ENCODE measurements at regions not wholly inside any gene's neighbourhood (a gene's known extent, or its start where the extent isn't known, plus 50 kb on each side); places are given as distances from the start of the nearest gene placed in this dataset.

- Histone ChIP-seq H3K9me1 (ENCODE audit: insufficient read depth, low read length) (no peaks in the 10 kb centered on the region), H4K20me1 (ENCODE audit: insufficient read depth, low read length) (no peaks in the 10 kb centered on the region), H3K27ac (ENCODE audit: insufficient read depth, low read length) (no peak overlapping the region), H3K36me3 (ENCODE audit: control insufficient read depth, insufficient read depth, low read length) (no peaks in the 10 kb centered on the region), H4K8ac (ENCODE audit: low read depth in 2 of 2, low read length in 2 of 2) (no peak overlapping the region), H3K4me3 (ENCODE audit: insufficient read depth, low read depth, low read length) (no peak overlapping the region), H4K91ac (ENCODE audit: insufficient read depth, low read depth, low read length) (no peak overlapping the region), H2BK20ac (ENCODE audit: low read depth, low read length) (no peak overlapping the region), H3K56ac (ENCODE audit: extremely low read depth, insufficient read depth, low read length) (no peak overlapping the region), H3K23ac (ENCODE audit: low read depth, low read length) (no peak overlapping the region), H3K18ac (ENCODE audit: low read depth, low read length) (no peak overlapping the region), H2AK5ac (ENCODE audit: low read depth, low read length) (no peak overlapping the region), H3K4ac (ENCODE audit: low read depth, low read length) (no peak overlapping the region), H3K4me2 (ENCODE audit: low read depth, low read length) (no peak overlapping the region), H3K9me3 (ENCODE audit: control insufficient read depth, insufficient read depth, low read length) (no peaks in the 10 kb centered on the region), H2AFZ (replicated peaks; ENCODE audit: low read length, poor library complexity) (no peak overlapping the region), H3K27me3 (ENCODE audit: control insufficient read depth, insufficient read depth, low read length) (peaks cover 23% of the 10 kb centered on the region), H2BK120ac (ENCODE audit: low read depth, low read length) (no peak overlapping the region), H2AK9ac (replicated peaks; ENCODE audit: low read depth, low read length, poor library complexity) (peak overlapping the region; percentile 1), H2BK15ac (ENCODE audit: low read depth, low read length) (no peak overlapping the region), H4K5ac (ENCODE audit: low read depth, low read length) (no peak overlapping the region), H2BK5ac (ENCODE audit: low read depth, low read length, poor library complexity, severe bottlenecking) (no peak overlapping the region), H3K79me1 (ENCODE audit: low read depth in 1 of 2, low read length in 2 of 2) (no peaks in the 10 kb centered on the region), H3K14ac (replicated peaks; ENCODE audit: low read depth, low read length) (no peak overlapping the region), H3K4me1 (ENCODE audit: control insufficient read depth, insufficient read depth, low read length) (no peaks in the 10 kb centered on the region), H3K9ac (ENCODE audit: low read depth, low read length) (no peak overlapping the region)
- no TSS peak for BruUV-seq (replicated peaks)
- in situ Hi-C loops (cut with MboI; ENCODE audit: low sequenced_read_pairs) = no loop called here
- dilution Hi-C loops (cut with HindIII; ENCODE audit: low sequenced_read_pairs, unreplicated experiment) = no loop called here
- DNase-seq = peak; percentile 10
- intact Hi-C loops (cut with micrococcal nuclease) = no loop called here
- peak; percentile 40; the same call in 1 of the 2 replicates for ATAC-seq (ENCODE audit: low read depth)
- ChIA-PET POLR2A (ENCODE audit: unreplicated experiment) (no interaction called here), CTCF (no interaction called here)
- whole genome bisulfite sequencing, 2 experiments (ENCODE audit: extremely low coverage in 2 of 2, insufficient read length in 1 of 2) = no CpG with 5 or more reads among the region's 5 CpGs
- TF ChIP-seq NFE2L2 (IDR thresholded peaks at IDR 0.05; ENCODE audit: low read depth, low read length) (no peak), POLR2A (IDR thresholded peaks at IDR 0.05; ENCODE audit: low read depth, low read length) (no peak), RAD21 (IDR thresholded peaks at IDR 0.05; ENCODE audit: low read length) (peak; percentile 36), SMC3 (IDR thresholded peaks at IDR 0.05; ENCODE audit: low read depth, low read length) (no peak), CTCF (conservative IDR thresholded peaks at IDR 0.05; ENCODE audit: low read depth, low read length) (peak; percentile 29; the same call in 1 of the 2 replicates)
Measured at GRCh38 chr2:65722028-65722778, 289.8 kb upstream of the SPRED2 start.

Measured in IMR-90 (cell line).